ENCODE measurements at regions not wholly inside any gene's neighbourhood (a gene's known extent, or its start where the extent isn't known, plus 50 kb on each side); places are given as distances from the start of the nearest gene placed in this dataset.

GRCh38 chr2:122417114-122417513 lies 661.7 kb downstream of the TSN start:
- DNase-seq (ENCODE audit: low spot score): no peak

DNA sequence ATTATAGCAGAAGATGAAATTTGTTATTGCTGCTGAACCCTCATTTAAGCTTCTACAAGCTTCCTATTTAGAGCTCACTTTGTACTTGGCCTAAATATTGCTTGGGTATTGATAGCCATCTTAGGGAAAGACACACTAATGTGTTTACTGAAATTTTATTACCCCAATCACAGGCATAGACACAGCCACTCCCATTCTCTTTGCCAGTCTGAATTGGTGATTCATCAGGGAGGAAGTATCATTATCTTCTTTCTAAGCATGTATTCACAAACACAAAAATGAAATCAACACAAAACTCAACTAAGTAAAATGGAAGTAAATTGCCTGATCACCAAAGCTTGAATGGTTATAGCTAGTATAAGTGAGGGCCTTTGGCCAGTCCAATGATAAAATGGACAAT lies 666.3 kb downstream of the TSN start:
- DNase-seq (ENCODE audit: low spot score): no peak

DNA sequence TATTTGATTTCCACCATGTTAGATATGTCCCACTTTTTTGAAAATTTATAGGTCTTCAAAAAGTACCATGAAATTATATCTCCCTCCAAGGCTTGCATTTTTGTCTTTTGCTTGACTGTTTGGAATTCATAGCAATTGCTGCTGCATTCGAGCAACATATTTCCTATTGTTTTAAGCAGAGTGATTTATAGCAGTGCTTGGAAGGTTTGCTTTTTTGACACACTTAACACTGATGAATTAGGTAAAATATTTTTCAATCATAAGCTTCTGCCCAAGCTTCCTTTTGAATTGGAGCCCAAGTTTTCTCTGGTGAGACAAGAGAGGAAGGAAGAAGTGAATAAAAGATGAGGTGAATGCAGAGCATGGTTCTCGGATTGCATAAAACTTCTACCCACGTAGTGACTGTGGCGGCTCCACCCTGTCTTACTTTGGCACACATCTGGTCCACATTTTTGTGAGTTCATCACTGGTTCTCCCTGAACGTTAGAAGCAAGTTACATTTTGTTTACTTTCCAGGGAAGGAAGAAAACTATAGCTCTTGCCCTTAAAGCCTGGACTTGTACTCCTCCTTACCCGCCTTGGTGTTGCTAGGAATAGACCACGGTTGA lies 667.0 kb downstream of the TSN start:
- DNase-seq (ENCODE audit: low spot score): no peak

DNA sequence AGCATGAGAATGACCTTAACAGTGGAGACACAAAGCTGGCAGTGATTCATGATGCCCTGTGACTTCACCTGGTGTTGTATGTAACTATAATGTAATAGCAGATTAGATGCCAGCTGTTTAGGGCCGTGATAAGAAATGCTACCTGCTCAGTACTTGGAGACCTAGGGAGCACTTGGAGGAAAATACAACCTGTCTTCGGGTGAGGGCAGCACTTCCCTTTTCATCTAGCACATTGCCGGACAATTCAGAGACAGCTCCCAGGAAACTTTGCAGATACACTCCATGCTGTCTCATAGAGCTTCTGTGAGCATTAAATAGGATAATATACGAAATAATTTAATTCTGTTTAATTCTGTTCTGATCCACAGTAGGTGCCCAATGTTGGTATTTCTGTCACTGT lies 668.5 kb downstream of the TSN start:
- no peak for DNase-seq (ENCODE audit: low spot score)

- DNase-seq (ENCODE audit: low spot score): no peak
These were observed 677.8 kb downstream of the TSN start for GRCh38 chr2:122433123-122433754.

- no peak for DNase-seq (ENCODE audit: low spot score)
These were observed 689.6 kb downstream of the TSN start for GRCh38 chr2:122445003-122445402.

DNA sequence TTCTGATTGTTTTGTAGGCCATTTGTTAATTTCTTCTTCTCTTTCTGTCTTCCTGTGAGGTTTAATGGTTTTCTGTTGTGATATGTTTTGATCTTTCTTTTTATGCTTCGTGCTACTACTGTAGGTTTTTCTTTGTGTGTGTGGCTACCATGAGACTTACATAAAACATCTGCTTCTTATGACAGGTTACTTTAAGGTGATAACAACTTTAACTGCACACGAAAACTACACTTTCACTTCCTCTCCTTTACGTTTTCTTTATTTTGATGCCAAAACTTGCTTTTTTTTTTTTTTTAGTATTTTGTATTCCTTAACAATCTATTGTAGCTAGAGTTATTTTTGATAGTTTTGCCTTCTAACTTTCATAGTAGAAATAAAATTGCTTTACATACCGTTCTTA lies 691.3 kb downstream of the TSN start:
- no peak for DNase-seq (ENCODE audit: low spot score)

DNA sequence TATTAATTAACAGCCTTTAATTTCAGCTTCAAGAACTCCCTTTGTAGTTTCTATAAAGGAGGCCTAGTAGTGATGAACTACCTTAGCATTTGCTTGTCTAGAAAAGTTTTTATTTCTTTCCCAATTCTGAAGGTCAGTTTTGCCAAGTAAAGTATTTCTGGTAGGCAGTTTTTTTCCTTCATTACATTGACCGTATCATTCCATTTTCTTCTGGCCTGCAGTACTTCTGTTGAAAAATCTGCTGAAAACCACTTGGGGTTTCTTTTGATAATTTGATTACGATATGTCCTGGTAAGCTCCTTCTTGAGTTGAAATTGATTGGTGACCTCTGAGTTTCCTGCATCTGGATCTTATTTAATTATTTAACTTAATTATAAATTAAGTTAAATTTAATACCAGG lies 691.8 kb downstream of the TSN start:
- no peak for DNase-seq (ENCODE audit: low spot score)

- peak; percentile 12 for DNase-seq (ENCODE audit: low spot score)
These were observed 695.6 kb downstream of the TSN start for GRCh38 chr2:122451040-122451439.

DNA sequence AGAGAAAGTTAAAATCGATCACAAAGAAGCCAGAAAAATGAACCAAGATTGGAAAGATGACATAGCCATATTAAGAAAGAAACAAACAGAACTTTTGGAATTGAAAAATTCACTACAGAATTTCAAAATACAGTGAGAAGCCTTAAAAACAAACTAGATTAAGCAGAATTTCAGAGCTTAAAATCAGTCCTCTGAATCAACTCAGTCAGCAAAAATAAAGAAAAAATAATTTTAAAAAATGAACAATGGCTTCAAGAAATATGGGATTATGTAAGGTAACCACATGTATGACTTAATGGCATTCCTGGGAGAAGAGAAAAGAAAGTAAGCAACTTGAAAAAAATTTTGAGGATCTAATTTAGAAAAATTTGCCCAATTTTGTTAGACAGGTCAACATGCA lies 696.2 kb downstream of the TSN start:
- no peak for DNase-seq (ENCODE audit: low spot score)

DNA sequence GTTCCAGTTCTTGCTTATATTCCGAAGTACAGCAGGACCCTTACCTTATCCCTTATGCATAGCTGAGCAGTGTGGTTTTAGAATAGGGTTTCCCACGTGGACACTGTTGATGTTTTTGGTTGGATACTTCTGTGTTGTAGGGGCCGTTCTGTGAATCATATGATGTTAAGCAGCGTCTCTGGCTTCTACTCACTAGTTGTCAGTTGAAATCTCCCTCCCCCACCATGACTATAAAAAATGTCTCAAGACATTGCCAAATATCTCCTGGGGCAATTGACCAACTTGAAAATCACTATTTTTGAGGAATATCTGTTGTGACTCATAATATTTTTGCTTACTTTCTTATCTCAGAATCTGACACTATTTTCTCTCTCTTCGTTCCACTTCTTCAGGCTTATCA lies 713.7 kb downstream of the TSN start:
- no peak for DNase-seq (ENCODE audit: low spot score)

DNA sequence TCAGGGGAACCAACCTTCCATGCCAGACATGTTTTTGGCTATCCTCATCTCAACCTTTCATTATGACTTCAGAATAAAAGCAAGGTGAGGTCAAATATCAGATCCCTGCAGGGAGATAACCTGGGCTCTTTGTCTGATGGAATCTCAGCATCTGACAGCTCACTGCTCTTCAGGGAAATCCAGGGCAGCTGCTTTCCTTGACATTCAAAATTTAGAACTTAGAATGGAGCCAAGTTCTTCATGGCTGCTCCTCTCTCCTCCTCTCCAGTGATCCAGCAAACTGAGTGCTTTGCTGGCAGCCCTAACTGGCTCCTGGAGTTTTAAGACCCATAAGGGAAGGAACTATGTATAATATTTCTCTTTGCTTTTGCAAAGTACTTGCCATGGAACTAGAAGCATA lies 716.3 kb downstream of the TSN start:
- no peak for DNase-seq (ENCODE audit: low spot score)

- no peak for DNase-seq (ENCODE audit: low spot score)
These were observed 722.7 kb downstream of the TSN start for GRCh38 chr2:122478117-122478516.

GRCh38 chr2:122478771-122479170 lies 723.3 kb downstream of the TSN start:
- DNase-seq (ENCODE audit: low spot score): no peak

- DNase-seq (ENCODE audit: low spot score): no peak
These were observed 725.2 kb downstream of the TSN start for GRCh38 chr2:122480501-122481243.

- no peak for DNase-seq (ENCODE audit: low spot score)
These were observed 725.8 kb downstream of the TSN start for GRCh38 chr2:122481244-122481622.

- DNase-seq (ENCODE audit: low spot score): no peak
These were observed 726.3 kb downstream of the TSN start for GRCh38 chr2:122481717-122482116.

DNA sequence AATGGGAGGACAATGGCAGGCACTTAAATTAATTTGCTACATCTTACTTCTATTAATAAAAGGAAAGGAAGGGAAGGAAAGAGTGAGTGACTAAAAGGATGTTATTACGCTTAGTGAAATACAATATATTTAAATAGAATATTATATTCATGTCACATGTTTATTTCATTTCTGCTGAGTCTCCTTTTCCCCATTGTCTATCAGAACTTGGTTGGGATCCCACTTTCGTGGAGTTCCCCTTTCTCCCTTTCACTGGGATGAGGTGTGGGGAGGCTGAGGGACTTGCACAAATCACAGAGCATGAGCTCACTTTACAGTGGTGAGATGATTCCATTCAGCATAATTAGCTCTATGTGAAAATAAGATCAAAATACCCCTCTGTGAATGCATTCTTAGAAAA lies 730.6 kb downstream of the TSN start:
- no peak for DNase-seq (ENCODE audit: low spot score)

DNA sequence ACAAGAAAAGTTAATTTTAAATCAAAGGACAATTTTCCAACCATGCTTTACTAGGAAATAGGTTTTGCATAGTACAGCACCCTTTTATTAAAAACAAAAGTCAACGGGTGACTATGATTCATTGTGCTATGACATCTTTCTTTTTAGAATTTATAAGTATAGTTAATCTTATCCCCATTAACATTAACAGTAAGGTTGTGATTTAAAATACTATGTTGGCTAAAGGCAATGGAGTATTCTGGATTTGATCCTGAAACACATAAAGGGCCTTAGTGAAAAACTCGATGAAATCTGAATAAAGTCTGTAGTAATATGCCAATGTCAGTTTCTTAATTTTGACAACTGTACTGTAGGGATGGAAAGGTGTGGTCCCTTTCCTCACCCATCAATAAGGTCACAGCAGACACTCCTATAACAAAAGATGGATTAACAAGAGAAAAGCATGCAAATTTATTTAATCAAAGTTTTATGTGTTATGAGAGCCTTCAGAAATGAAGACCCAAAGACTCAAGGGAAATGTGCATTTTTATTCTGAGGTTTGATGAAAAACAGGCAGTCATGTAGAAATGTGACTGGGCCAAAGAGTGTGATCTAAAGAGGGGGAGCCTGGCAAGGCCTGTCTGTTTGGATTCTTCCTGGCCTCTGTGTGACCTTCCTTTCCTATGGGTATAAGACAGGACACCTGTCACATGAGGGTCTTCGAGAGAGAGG lies 731.4 kb downstream of the TSN start:
- DNase-seq (ENCODE audit: low spot score): no peak

DNA sequence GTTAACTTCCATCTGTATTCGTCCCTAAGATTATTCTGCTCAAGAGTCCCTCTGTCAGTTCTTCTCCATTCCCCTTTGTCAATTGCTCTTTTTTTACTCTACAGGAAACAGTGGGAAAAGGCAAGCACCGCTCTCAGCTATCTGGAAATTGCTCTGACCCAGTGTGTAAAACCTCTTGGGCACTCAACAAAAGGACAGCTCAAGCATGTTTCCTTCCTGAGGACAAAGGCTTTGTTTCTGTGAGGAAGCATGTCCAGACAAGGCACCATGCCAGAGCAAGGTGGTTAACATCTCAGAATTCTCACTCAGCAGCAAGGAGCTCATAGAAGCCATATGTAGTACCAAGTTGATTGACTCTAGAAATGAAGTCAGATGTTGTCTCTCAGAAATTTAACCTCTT lies 735.6 kb downstream of the TSN start:
- DNase-seq (ENCODE audit: low spot score): no peak

DNA sequence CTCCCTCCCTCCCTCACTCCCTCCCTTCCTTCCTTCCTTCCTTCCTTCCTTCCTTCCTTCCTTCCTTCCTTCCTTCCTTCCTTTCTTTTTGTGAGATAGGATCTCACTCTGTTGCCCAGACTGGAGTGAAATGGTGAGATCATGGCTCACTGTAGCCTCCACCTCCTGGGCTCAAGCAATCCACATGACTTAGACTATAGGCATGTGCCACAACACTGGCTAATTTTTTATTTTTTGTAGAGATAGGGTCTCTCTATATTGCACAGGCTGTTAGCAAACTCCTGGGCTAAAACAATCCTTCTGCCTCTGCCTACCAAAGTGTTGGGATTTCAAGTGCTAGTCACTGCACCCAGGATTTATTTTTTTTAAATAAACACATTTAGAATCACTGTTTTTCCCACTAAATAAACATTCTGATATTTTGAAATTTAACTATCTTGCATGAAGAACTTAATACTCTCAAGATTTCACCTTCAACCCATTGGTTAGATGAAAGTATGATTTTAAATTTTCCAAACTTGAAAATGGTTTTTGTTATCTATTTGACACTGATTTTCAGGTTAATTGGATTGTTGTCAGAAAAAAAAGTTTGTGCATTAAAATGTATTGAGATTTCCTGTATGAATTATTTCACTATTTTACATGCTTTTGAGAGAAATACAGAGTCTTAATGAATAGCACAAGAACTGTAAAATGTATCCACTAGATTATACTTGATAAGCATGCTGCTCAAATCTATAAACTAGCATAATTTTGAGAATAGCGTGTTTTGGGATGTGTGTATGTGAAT lies 745.1 kb downstream of the TSN start:
- no peak for DNase-seq (ENCODE audit: low spot score)

GRCh38 chr2:122506620-122507019 lies 751.2 kb downstream of the TSN start:
- no peak for DNase-seq (ENCODE audit: low spot score)
